ENCODE measurements at regions not wholly inside any gene's neighbourhood (a gene's known extent, or its start where the extent isn't known, plus 50 kb on each side); places are given as distances from the start of the nearest gene placed in this dataset.

DNA sequence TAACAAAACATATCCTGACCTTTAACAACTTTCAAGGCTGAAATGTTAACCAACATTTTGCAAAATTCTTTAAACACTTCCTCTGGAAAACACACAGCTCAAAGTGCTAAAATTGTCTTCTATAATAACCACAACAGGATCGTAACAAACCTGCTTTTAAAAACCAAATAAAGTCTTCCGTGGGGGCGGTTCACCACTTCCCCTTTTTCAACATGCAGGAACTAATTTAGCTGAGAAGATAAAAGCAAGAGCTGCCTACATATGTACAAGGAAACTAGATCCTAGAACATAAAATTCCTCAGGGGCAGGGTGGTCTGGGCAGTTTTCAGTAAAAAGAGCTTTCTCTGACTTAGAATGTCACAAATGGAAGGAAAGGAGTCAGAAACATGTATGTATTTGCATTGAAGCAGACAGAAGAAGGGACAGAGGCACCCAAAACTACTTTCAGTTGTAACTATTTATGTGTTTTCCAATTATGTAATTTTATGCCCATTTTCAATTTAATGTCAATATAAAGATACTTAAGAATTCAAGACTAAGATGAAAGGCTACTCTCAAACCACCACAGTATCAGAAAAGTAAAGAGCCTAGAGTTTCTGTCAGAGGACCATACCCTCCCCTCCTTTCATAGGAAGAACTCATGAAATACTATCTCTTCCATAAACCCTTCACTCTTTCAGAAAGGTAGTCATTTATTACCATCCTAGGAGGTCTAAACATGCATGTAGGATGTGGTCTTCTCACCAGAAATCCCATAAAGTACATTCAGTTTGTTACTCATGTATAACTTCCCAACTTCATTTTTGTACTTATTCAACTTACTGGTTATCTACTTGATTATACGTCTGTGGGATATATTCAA, 185.9 kb upstream of the RASA1 start:
- DNase-seq (ENCODE audit: low spot score in 2 of 2): peak in 1 of 2 donors; percentile 22
- no peak for TF ChIP-seq POLR2A (IDR thresholded peaks at IDR 0.05)
- TF ChIP-seq, protein P1, sequence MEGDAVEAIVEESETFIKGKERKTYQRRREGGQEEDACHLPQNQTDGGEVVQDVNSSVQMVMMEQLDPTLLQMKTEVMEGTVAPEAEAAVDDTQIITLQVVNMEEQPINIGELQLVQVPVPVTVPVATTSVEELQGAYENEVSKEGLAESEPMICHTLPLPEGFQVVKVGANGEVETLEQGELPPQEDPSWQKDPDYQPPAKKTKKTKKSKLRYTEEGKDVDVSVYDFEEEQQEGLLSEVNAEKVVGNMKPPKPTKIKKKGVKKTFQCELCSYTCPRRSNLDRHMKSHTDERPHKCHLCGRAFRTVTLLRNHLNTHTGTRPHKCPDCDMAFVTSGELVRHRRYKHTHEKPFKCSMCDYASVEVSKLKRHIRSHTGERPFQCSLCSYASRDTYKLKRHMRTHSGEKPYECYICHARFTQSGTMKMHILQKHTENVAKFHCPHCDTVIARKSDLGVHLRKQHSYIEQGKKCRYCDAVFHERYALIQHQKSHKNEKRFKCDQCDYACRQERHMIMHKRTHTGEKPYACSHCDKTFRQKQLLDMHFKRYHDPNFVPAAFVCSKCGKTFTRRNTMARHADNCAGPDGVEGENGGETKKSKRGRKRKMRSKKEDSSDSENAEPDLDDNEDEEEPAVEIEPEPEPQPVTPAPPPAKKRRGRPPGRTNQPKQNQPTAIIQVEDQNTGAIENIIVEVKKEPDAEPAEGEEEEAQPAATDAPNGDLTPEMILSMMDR (IDR thresholded peaks at IDR 0.05): no peak
- no peak overlapping the region for H3K4me3 ChIP-seq (ENCODE audit: low read depth, poor library complexity, severe bottlenecking)
- 31 to 33% methylated on average over 4 of the region's 4 CpGs for WGBS, 2 donors
- intact Hi-C loops (cut with DNase I; ENCODE audit: low total_unique reads): no loop called here

DNA sequence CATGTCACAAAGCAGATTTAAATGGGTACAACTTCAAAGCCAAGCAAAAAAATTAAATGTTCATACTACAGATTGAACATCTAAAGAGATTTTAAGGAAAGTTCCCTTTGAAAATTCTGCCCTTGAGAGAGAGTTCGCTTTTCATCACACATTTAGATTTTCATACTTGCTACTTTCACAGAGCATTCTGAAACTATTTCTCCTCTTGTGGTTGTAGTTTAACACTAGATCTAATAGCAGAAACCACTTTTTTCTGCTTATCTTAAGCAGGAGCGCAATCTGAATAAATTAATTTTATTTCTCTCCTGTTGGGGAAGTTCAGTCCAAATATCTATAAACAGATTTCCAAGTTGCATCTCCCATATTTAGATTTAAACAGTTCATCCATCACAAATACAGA, 173.3 kb upstream of the RASA1 start:
- intact Hi-C loops (cut with DNase I; ENCODE audit: low total_unique reads): no loop called here
- 78 to 80% methylated on average over 2 of the region's 2 CpGs for WGBS, 2 donors
- TF ChIP-seq POLR2A (IDR thresholded peaks at IDR 0.05): no peak
- TF ChIP-seq, protein P1 (IDR thresholded peaks at IDR 0.05): no peak
- no peak for DNase-seq (ENCODE audit: low spot score in 2 of 2)
- H3K4me3 ChIP-seq (ENCODE audit: low read depth, poor library complexity, severe bottlenecking): no peak overlapping the region

DNA sequence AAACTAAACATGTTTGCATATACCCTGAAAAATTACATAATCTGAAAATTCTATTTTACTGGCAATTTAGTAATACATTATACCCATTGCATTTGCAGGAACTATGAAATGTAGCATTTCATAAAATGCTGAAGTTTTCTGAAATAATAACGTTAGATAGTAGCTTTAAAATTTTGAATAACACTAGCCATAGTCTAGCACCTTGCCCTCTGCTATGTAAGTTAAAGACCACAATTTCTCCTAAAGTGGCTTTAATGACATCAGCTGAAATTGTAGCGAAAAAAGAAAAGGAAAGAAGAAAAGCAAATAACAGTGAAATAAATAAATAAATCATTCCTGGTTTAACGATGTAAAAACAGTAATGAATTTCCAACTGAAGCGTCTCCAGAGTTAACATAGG, 172.8 kb upstream of the RASA1 start:
- TF ChIP-seq, protein P1 (IDR thresholded peaks at IDR 0.05): no peak
- no peak for TF ChIP-seq POLR2A (IDR thresholded peaks at IDR 0.05)
- 84 to 90% methylated on average over 4 of the region's 4 CpGs for WGBS, 2 donors
- no peak overlapping the region for H3K4me3 ChIP-seq (ENCODE audit: low read depth, poor library complexity, severe bottlenecking)
- DNase-seq (ENCODE audit: low spot score in 2 of 2): no peak
- intact Hi-C loops (cut with DNase I; ENCODE audit: low total_unique reads): no loop called here

DNA sequence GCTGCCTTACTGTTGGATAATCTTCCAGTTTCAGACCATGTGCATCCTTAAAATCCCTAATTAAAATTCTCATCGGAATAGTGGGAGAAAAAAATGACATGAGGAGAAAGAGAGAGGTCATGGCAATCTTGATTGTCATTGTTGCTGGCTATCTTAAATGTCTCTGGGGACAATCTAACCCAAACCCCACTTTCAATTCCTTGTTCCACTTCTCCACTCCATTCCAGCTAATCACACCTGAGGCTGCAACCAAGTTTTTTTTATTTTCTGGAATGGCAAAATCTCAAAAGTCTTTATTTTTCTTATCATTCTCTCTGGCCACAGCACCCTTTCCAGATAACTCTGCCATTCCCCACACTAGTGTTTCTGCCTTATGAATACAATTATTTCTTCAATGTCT, 171.9 kb upstream of the RASA1 start:
- 68 to 83% methylated on average over 1 of the region's 1 CpG for WGBS, 2 donors
- intact Hi-C loops (cut with DNase I; ENCODE audit: low total_unique reads): no loop called here
- no peak overlapping the region for H3K4me3 ChIP-seq (ENCODE audit: low read depth, poor library complexity, severe bottlenecking)
- DNase-seq (ENCODE audit: low spot score in 2 of 2): no peak
- TF ChIP-seq, protein P1 (IDR thresholded peaks at IDR 0.05): no peak
- no peak for TF ChIP-seq POLR2A (IDR thresholded peaks at IDR 0.05)

DNA sequence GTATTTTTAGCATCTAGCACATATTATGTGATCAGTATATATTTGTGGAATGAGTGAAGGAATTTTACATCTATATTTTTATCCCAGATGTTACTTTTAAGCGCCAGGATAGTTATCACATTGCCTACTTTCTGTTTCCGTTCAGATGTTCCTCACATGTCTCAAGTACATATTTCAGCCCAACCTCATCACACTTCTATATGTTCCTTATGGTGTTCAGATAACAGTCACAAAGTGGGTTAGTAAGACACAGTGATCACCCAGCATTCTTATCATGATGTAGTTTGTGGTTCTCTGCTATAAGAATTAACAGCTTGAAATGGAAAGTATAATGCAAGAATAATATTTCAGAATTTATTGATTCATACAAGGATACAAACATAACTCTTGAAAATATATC, 170.0 kb upstream of the RASA1 start:
- 61 to 71% methylated on average over 2 of the region's 2 CpGs for WGBS, 2 donors
- intact Hi-C loops (cut with DNase I; ENCODE audit: low total_unique reads): no loop called here
- no peak for TF ChIP-seq POLR2A (IDR thresholded peaks at IDR 0.05)
- TF ChIP-seq, protein P1 (IDR thresholded peaks at IDR 0.05): no peak
- no peak overlapping the region for H3K4me3 ChIP-seq (ENCODE audit: low read depth, poor library complexity, severe bottlenecking)
- no peak for DNase-seq (ENCODE audit: low spot score in 2 of 2)

All from lower leg skin (tissue), 4 donors.